Non-pigmented ciliary epithelial cell (primary cell): ENCODE measurements at regions not wholly inside any gene's neighbourhood (a gene's known extent, or its start where the extent isn't known, plus 50 kb on each side); places are given as distances from the start of the nearest gene placed in this dataset.
A peak's percentile ranks its signal among the peaks of the same experiment; 100 is the strongest.
"Not testable (repeated sequence)": the region's sequence is repeated elsewhere in the genome, so short reads cannot be mapped to it uniquely, and the experiment has no call there.

Experiments used
- DNase-seq: peaks from one replicate; pipeline ENCODE4 v3.0.0-alpha.2; 2010; ENCODE audit warnings: low read depth

DNA sequence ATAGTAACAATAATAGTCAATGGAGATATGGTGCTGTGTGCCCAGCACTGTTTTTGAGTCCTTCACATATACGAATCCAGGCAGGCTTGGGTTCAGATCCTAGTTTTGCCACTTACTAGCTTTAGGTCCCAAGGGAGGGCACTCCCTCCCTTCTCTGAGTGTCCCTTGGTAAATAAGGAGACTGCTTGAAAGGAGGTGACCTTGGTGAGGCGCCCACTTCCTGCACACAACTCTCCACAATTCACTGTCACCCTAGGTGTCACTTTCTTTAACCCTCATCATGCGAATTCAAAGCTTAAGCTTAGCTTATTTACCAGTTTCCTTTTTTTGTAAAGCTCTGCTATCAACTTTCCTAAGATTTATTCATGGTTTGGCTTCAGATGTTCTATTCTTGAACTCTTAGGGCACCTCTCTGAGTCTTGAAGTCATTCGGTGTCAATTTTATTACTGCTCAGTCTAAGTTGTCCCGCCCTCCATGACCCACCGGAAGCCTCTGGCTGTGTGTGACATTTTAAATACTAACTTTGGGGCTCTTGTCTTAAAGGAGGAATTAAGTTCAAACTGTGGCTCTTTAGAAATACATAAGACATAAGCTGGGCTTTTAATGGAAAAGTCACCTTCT is 170.7 kb upstream of the ZNF618 start:
- DNase-seq: no peak

DNA sequence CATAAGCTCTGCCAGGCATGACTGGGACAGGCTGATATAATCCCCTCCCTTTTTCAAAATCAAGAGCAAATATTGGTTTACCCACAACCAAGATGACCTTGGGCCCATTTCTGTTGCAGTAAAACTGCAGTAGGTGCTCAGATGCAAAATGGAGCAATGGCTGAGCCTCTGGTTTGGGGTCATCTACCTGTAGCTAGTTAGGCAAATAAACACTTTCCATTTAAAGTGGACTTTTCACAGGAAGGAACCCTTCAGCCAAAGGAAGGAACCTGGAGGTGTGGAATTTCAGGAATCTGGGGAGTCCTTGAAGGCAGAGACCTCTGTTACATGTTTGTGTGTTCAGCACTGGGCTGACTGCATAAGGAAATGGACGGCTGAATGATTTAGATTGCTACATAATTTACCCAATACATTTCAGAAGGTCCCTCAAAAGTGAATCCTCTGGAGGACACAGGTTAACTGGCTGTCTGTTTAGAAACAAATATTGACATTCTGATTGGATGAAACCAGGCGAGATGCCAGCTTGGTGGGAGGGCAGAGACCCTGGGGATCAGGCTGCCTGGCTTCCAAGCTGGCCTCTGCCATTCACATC is 170.1 kb upstream of the ZNF618 start:
- no peak for DNase-seq

DNA sequence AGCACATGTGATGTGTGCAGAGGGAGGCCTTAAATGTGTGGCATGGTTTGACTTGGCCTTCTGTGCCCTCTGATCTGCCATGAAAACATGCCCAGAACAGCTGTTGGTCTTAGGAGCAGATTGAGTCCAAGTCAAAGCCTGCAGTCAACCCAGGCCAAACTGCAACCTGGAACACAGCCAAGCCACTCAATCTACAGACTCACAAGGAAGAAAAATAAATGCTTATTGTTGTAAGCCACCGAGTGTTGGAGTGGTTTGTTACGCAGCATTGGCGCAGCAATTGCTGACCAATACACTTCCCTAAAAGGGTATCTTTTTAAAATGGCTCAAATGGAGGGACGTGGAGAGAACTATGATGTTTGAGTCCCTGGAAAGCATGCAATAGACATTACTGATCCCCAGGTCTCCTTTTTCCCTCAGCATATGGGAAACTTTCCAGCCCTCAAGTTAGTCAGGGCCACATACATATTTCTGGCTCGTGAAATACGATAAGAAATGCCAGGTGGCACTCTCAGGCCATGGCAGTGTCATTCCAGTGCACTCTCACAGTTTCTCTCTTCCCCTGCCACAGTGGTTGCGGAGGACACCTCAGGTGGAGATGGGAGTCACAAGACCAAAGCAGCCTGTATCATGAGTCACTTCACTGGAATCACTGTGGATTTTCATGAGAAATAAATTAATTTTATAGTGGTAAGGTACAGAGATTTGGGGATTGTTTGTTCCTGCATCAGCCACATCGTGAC is 168.0 kb upstream of the ZNF618 start:
- no peak for DNase-seq

DNA sequence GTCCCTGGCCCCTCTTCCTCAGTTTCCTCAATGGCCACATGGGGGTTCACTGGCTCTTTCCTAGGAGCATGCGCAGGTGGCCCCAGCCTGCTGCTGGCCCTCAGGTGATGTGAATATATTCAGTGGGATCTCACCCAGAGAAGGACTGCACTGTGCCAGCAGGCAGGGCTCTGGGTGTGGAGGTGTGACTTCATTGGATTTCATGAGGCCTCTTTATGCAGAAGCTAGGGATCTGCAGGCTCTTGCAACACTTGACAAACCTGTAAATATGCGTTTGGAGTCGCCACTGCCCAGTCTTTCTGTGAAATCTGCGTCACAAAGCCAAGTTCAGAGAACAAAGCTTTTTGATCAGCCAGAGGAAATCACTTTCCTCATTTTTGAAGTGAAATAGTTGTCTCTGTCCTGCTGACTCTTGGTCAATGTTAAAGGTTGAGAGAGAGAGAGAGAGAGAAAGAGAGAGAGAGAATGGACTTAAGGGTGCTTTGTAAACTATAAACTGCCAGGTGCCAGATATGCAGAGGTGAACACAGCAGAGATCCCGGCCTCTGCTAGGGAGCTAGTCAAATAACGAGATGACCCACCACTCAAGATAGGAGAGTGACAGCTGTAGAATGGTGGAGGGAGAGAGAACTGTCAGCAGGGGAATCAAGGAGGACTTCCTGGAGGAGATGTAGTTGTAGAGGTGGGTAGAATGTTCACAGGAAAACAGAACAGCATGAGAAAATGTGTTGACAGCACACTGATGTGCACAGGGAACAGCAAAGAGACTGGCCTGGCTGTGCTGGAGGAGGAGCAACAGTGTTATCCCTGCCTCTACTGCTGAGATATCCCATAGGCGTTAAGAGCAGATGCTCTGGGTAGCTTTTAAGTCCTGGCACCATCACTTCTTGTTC is 167.0 kb upstream of the ZNF618 start:
- DNase-seq: no peak

DNA sequence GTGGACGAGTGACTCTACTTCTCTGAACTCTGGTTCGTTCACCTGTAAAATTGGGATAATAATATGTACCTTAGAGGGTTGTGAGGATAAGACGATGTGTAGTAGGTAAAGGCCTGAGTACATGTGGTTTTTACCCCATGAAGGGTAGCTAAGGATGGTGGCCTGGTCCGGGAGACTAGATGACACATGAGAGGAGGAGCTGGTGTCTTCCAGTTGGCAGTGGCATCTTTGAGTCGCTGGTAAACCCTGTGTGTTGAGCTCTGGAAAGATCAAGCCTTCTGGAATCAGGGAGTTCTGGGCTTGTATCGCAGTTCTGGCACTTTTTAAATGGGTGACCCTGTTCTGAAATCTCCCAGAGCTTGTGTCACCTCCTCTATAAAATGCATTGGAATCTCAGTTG is 166.4 kb upstream of the ZNF618 start:
- no peak for DNase-seq

DNA sequence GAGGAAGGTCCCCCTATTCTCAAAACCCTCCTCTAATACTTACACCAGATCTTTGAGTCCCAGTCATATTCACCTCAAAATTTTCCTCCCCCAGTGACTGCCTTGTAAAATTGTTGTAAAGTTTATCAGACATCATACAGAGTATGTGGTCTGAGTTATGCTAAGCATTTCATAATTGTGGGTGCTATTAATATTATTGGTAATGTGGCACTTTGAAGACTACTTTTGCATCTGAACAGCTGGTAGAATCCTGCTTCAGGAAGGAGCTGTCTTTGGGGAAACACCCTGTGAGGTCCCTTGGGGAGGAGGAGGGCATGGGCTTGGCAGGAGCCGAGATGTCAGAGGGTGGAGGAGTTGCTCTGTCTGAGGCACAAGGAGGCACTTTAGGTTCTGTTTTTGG is 164.9 kb upstream of the ZNF618 start:
- no peak for DNase-seq

DNA sequence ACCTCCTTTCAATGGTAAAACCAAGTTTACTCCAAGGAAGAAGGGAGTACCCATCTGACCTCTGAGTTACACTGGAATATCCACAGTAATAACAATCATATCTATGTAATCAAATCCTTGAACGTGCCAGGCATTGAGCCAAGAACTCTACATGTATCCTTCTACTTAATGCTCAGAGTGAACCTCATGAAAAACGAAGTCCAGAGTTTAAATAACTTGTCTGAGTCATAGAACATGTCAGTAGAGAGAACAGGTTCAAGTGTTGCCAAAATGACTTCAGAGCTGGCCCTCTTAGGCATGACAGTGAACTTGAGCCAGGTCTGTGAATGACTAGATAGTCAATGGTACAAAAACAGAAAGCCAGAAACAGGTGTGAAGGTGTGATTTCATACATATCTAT is 164.1 kb upstream of the ZNF618 start:
- no peak for DNase-seq

DNA sequence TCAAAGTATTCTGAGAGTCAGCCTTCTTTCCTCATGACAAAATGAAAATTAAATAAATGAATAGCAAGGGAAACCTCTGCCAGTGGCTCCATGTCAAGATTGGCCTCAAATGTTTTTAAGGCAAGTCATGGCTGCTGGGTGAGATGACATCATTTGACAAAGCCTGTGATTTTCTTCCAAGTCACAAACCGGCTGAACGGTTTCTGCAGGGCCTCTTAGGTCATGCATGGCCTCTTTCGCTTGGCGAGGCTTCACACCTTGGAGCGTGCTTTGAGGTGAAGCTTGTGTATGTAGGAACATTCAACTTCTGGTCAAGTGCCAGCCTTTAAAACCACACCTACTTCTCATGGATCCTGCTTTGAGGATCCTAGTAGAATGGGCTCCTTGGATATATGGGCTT is 161.0 kb upstream of the ZNF618 start:
- peak; percentile 17 for DNase-seq

DNA sequence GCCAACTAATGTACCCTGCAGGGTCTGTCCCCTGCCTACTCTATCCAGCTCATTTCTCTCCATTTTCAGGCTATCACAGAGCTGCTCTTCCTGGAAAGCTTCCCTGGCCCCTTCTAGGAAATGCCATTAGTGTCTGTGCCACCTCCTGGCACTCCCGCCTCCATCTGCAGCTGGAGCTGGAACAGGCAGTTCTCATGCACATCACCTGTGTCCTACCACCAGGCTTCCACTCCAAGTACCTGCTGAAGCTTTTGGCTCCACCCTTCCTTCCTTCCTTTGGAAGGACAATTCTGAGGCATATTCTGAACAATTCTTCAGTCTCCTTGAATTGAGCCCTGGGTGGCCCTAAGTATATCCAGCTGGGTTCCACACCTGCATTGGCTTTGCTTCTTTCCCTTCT is 156.2 kb upstream of the ZNF618 start:
- no peak for DNase-seq

DNA sequence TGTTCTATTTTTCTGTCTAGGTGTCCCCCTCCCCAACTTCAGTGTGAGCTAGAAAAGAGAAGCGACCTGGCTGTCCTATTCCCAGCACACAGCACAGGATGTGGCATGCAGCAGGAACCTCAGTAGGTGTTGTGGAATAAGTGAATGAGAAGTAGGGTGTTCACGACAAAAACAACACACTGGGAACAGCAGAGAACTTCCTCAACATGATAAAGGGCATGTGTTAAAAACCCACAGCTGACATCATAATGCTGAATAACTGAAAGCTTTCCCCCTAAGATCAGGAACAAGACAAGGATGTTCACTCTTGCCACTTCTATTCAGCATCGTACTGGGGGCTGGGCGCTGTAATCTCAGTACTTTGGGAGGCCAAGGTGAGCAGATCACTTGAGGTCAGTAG is 155.6 kb upstream of the ZNF618 start:
- no peak for DNase-seq

DNA sequence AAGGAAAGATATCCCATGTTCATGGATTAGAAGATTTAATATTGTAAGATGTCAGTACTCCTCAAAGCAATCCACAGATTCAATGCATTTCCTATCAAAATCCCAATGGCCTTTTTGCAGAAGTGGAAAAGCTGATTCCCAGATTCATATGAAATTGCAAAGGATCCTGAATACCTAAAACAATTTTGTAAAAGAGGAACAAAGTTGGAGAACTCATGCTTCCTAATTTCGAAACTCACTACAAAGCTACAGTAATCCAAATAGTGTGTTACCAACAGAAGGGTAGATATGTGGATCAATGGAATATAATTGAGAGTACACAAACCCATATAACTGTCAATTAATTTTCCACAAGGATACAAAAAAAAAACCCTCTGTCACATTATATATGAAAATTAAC is 154.3 kb upstream of the ZNF618 start:
- DNase-seq: no peak

DNA sequence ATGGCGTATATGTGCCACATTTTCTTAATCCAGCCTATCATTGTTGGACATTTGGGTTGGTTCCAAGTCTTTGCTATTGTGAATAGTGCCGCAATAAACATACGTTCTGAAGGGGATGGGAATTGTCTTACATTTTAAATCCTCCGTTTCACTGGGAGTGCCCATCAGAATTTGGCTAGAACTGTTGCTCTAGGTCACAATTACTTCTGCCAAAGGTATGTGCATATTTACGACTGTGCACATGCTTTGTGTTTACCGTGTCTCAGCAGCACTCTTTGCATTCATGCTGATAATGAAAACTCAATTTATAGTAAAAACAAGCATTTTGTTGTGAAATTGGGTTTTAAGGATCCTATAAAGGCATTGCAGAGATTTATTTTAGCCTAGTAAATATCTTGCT is 151.9 kb upstream of the ZNF618 start:
- DNase-seq: no peak

DNA sequence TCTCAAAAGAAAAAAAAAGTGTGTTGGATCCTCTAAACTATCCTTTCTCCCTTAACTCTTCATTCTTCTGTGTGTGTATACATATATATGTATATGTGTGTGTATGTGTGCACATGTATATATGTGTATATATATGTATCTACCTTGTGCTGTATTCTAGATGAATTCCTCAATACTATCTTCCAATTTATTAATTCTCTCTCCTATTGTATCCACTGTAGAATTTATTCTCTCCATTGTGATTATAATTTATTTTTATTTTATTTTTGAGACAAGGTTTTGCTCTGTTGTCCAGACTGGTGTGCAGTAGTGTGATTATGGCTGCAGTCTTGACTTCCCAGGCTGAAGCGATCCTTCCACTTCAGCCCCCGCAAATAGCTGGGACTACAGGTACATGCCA is 147.1 kb upstream of the ZNF618 start:
- no peak for DNase-seq

DNA sequence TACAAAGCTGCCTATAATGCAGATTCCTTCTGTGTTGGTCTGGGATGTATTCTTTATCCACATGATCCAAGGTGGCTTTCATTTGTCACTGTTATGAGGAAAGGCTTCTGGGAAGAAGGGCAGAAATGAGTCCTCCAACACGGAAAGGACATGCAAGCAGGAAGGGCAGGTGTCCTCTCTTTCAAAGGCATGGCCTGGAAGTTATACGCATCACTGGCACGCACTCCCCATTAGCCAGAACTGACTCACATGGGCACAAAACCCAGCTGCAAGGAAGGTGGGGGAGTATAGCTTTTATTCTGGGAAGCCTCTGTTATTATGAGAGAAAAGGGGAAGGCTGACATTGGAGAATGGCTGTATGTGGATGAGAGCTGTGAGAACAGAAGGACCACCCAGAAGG is 141.3 kb upstream of the ZNF618 start:
- DNase-seq: no peak

DNA sequence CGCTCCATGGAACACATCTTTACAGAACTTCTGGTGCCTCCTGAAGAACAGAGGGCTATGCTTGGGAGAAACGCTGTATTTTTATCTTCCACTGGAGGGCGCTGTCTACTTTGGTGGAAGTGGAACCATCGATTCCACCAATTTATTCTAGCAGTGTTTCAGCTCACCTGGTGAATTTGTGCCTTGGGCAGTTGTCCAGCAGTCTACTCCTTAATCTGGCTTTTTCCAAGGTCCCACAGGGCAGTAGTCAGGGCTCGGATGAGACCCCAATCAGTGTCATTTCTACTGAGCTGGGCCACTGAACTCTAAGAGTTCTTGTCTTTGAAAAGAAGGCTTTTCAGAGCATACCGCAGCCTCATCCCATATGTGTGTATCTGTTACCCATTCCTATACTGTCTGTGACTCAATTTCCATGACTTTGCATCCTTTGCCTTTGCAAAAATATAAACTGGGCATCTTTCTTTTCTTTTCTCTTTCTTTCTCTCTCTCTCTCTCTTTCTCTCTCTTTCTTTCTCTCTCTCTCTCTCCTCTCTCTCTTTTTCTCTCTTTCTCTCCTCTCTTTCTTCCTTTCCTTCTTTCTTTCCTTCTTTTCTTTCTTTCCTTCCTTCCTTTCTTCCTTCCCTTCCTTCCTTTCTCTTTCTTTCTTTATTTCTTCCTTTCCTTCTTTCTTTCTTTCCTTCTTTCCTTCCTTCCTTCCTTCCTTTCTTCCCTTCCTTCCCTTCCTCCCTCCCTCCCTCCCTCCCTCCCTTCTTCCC is 138.4 kb upstream of the ZNF618 start:
- no peak for DNase-seq

DNA sequence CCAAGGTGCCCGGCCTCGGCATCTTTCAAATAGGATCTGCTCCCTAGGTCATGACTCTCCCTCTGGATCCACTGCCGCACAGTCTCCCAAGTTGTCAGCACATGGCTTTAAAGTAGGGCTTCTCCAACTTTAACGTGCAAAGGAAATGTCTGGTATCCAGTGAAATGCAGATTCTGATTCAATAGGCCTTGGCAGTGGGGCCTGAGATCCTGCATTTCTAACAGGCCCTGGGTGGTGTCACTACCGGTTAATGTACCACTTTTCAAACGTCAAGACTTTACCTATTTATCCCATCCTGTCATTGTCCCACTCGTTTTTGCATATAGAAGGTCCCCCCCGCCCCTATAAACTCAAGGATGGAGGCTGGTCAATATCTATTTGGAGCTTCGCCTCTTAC is 137.6 kb upstream of the ZNF618 start:
- no peak for DNase-seq

DNA sequence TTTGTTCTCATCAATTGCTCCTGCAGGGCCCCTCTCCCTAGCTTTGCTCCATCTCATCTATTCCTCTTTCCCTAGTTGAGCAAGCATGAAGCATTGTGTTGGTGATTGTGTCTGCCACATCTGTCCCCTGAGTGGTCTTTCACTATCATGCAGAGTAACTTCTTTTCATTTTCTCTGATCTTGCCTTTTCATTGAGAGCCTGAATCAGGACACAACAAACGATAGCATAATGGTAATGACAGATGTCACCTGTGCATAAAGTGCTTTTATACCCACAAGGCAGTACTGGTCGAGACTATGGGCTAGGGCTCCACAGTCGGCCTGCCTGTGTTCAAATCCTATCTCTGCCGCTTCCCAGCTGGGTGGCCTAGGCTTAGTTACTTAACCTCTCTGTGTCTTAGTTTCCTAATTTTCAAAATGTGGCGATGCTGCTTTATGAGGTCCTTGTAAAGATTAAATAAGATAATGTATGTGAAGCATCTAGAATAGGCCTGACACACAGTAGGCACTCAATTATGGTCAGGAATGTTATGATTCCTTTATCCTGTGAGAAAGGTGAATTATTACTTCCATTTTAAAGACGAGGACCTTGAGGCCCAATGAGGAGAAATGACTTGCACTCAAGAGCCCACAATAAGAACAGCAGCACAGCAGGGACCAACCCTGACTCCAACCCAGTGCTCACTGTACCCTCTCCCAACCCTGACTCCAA is 137.1 kb upstream of the ZNF618 start:
- DNase-seq: no peak

DNA sequence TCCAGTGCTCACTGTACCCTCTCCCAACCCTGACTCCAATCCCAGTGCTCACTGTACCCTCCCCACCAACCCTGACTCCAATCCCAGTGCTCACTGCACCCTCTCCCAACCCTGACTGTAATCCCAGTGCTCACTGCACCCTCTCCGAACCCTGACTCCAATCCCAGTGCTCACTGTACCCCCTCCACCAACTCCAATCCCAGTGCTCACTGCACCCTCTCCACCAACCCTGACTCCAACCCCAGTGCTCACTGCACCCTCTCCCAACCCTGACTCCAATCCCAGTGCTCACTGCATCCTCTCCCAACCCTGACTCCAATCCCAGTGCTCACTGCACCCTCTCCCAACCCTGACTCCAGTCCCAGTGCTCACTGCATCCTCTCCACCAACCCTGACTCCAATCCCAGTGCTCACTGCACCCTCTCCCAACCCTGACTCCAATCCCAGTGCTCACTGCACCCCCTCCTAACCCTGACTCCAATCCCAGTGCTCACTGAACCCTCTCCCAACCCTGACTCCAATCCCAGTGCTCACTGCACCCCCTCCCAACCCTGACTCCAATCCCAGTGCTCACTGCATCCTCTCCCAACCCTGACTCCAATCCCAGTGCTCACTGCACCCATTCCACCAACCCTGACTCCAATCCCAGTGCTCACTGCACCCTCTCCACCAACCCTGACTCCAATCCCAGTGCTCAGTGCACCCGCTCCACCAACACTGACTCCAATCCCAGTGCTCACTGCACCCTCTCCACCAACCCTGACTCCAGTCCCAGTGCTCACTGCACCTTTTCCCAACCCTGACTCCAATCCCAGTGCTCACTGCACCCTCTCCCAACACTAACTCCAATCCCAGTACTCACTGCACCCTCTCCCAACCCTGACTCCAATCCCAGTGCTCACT is 136.3 kb upstream of the ZNF618 start:
- DNase-seq: not testable (repeated sequence)

DNA sequence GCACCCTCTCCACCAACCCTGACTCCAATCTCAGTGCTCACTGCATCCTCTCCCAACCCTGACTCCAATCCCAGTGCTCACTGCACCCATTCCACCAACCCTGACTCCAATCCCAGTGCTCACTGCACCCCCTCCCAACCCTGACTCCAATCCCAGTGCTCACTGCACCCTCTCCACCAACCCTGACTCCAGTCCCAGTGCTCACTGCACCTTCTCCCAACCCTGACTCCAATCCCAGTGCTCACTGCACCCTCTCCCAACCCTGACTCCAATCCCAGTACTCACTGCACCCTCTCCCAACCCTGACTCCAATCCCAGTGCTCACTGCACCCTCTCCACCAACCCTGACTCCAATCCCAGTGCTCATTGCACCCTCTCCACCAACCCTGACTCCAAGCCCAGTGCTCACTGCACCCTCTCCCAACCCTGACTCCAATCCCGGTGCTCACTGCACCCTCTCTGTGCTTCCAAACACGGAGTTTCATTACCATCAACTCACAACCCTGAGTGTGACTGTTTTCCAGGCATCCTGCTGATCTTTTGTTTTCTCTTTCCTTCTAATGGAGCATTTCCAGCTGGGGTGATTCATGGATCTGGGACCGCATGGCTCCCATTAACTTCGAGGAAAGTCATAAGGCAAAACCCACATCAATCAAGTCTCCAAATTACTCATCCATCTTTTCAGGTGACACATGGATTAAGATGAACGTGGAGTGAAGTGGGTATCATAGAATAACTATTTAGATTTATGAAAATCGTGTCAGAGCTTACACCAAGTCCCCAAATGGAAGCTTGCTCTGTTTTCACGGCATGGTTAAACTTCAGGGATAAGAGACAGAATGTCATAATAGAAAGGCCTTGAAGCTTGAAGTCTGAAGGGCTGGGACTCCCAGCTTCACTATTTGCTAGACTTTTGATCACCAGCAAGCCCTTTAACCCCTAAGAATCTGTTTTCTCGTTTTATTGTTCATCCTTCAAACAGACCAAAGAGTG is 135.3 kb upstream of the ZNF618 start:
- not testable (repeated sequence) for DNase-seq
